ENCODE measurements at regions not wholly inside any gene's neighbourhood (a gene's known extent, or its start where the extent isn't known, plus 50 kb on each side); places are given as distances from the start of the nearest gene placed in this dataset.

GRCh38 chr2:160916300-160916699 lies 243.9 kb upstream of the TANK start:
- TF ChIP-seq CTCF (IDR thresholded peaks at IDR 0.05) = no peak
- no peak for TF ChIP-seq POLR2A (IDR thresholded peaks at IDR 0.05)

Measured in breast epithelium (tissue), 3 donors.